ENCODE measurements at regions not wholly inside any gene's neighbourhood (a gene's known extent, or its start where the extent isn't known, plus 50 kb on each side); places are given as distances from the start of the nearest gene placed in this dataset.

DNA sequence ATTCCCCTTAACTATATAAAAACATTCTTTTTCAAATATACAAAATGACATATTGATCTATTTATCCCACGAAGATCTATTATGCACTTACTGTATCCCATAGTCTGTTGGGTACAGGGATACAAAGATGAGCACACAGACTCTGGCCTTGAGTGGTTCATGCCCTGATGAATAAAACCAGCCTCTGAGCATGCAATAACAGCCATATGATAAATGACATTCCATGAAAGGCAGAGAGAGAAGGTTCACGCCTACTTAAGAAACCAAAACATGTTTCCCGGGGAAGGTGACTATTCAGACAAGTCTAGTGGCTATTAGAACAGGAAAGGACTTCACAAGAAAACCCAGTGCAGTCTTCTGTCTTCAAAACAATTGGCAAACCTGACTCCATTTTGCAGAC lies 406.2 kb upstream of the BRINP1 start:
- Mint-ChIP-seq H3K4me3 (ENCODE audit: unreplicated experiment) (no peak overlapping the region), H3K4me1 (ENCODE audit: low read depth, unreplicated experiment) (no peaks in the 10 kb centered on the region), H3K27ac (ENCODE audit: unreplicated experiment) (no peak overlapping the region), H3K36me3 (ENCODE audit: insufficient read depth, unreplicated experiment) (no peaks in the 10 kb centered on the region), H3K9me3 (ENCODE audit: unreplicated experiment) (no peaks in the 10 kb centered on the region), H3K27me3 (ENCODE audit: insufficient read depth, unreplicated experiment) (peaks cover 5% of the 10 kb centered on the region)
- H3K27me3 ChIP-seq (replicated peaks; ENCODE audit: control insufficient read depth, insufficient read depth, low read length) = no peaks in the 10 kb centered on the region
- H3K9me3 ChIP-seq = no peaks in the 10 kb centered on the region
- H3K36me3 ChIP-seq (ENCODE audit: control insufficient read depth, insufficient read depth, low read length) = no peaks in the 10 kb centered on the region
- H3K4me3 ChIP-seq (ENCODE audit: low read depth, low read length) = no peak overlapping the region
- no TSS peak for BruUV-seq (replicated peaks)
- ChIA-PET POLR2A (no interaction called here), CTCF (no interaction called here)
- no peaks in the 10 kb centered on the region for H3K4me1 ChIP-seq
- intact Hi-C loops (cut with micrococcal nuclease; ENCODE audit: unreplicated experiment) = no loop called here
- DNase-seq = no peak
- no peak for TF ChIP-seq CTCF (IDR thresholded peaks at IDR 0.05; ENCODE audit: insufficient read depth in 1 of 2, low read depth in 1 of 2, low read length in 1 of 2, severe bottlenecking in 1 of 2, unreplicated experiment in 1 of 2)

- Histone ChIP-seq H3K27me3 (replicated peaks; ENCODE audit: control insufficient read depth, insufficient read depth, low read length) (no peaks in the 10 kb centered on the region), H3K4me3 (ENCODE audit: low read depth, low read length) (no peak overlapping the region), H3K9me3 (no peaks in the 10 kb centered on the region), H3K36me3 (ENCODE audit: control insufficient read depth, insufficient read depth, low read length) (no peaks in the 10 kb centered on the region), H3K4me1 (no peaks in the 10 kb centered on the region)
- Mint-ChIP-seq H3K36me3 (ENCODE audit: insufficient read depth, unreplicated experiment) (no peaks in the 10 kb centered on the region), H3K4me3 (ENCODE audit: unreplicated experiment) (no peak overlapping the region), H3K4me1 (ENCODE audit: low read depth, unreplicated experiment) (no peaks in the 10 kb centered on the region), H3K9me3 (ENCODE audit: unreplicated experiment) (no peaks in the 10 kb centered on the region), H3K27ac (ENCODE audit: unreplicated experiment) (no peak overlapping the region), H3K27me3 (ENCODE audit: insufficient read depth, unreplicated experiment) (peaks cover 5% of the 10 kb centered on the region)
- BruUV-seq (replicated peaks) = no TSS peak
- intact Hi-C loops (cut with micrococcal nuclease; ENCODE audit: unreplicated experiment) = no loop called here
- CTCF ChIA-PET = no interaction called here
- POLR2A ChIA-PET = no interaction called here
- no peak for TF ChIP-seq CTCF (IDR thresholded peaks at IDR 0.05; ENCODE audit: insufficient read depth in 1 of 2, low read depth in 1 of 2, low read length in 1 of 2, severe bottlenecking in 1 of 2, unreplicated experiment in 1 of 2)
- no peak for DNase-seq
Measured at GRCh38 chr9:119773823-119774222, 404.6 kb upstream of the BRINP1 start.

DNA sequence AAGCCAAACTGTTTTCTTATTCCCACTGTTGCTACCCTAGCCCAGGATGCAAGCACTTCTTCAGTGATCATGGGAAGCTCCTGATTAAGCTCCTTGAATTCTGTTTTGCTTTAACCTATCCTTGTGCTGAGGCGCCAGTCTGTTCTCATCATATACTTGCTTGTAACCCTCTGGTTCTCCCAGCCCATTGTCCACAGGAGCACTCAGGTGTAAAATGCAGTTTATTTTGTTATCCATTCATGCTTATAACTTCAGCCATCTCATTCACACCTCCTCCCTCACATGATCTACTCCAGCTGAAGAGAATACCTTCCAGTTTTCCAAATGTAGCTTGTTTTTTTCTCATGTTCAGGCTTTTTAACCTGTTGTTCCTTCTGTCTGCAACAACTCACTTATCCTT lies 402.1 kb upstream of the BRINP1 start:
- Mint-ChIP-seq H3K4me3 (ENCODE audit: unreplicated experiment) (no peak overlapping the region), H3K36me3 (ENCODE audit: insufficient read depth, unreplicated experiment) (no peaks in the 10 kb centered on the region), H3K27ac (ENCODE audit: unreplicated experiment) (no peak overlapping the region), H3K4me1 (ENCODE audit: low read depth, unreplicated experiment) (no peaks in the 10 kb centered on the region), H3K27me3 (ENCODE audit: insufficient read depth, unreplicated experiment) (peaks cover 2% of the 10 kb centered on the region), H3K9me3 (ENCODE audit: unreplicated experiment) (no peaks in the 10 kb centered on the region)
- POLR2A ChIA-PET = no interaction called here
- no peaks in the 10 kb centered on the region for H3K27me3 ChIP-seq (replicated peaks; ENCODE audit: control insufficient read depth, insufficient read depth, low read length)
- no peaks in the 10 kb centered on the region for H3K36me3 ChIP-seq (ENCODE audit: control insufficient read depth, insufficient read depth, low read length)
- TF ChIP-seq CTCF (IDR thresholded peaks at IDR 0.05; ENCODE audit: insufficient read depth in 1 of 2, low read depth in 1 of 2, low read length in 1 of 2, severe bottlenecking in 1 of 2, unreplicated experiment in 1 of 2) = no peak
- BruUV-seq (replicated peaks) = no TSS peak
- no peaks in the 10 kb centered on the region for H3K9me3 ChIP-seq
- H3K4me1 ChIP-seq = no peaks in the 10 kb centered on the region
- CTCF ChIA-PET = no interaction called here
- DNase-seq = no peak
- intact Hi-C loops (cut with micrococcal nuclease; ENCODE audit: unreplicated experiment) = no loop called here
- H3K4me3 ChIP-seq (ENCODE audit: low read depth, low read length) = no peak overlapping the region
